ENCODE measurements at regions not wholly inside any gene's neighbourhood (a gene's known extent, or its start where the extent isn't known, plus 50 kb on each side); places are given as distances from the start of the nearest gene placed in this dataset.
"Not testable (repeated sequence)": the region's sequence is repeated elsewhere in the genome, so short reads cannot be mapped to it uniquely, and the experiment has no call there.

GRCh38 chr3:6750782-6751181 is 110.1 kb upstream of the GRM7 start:
- H3K9me3 ChIP-seq, result peaks cover 0 to 23% (median 4%) of the 10 kb centered on the region in 11 donors
- DNase-seq (no peak), ATAC-seq (no peak)
- peaks cover 0 to 4% (median 0%) of the 10 kb centered on the region in 7 donors for H3K27me3 ChIP-seq
- no peak for TF ChIP-seq CTCF (IDR thresholded peaks at IDR 0.05)
- no peak overlapping the region for H3K27ac ChIP-seq
- H3K4me3 ChIP-seq, result no peak overlapping the region
- H3K36me3 ChIP-seq, result no peaks in the 10 kb centered on the region
- no peaks in the 10 kb centered on the region for H3K4me1 ChIP-seq
- intact Hi-C loops (cut with DNase I), result no loop called here

GRCh38 chr3:6753536-6753935 is 107.4 kb upstream of the GRM7 start:
- intact Hi-C loops (cut with DNase I), result no loop called here
- no peak overlapping the region for H3K4me3 ChIP-seq
- no peaks in the 10 kb centered on the region for H3K36me3 ChIP-seq
- H3K9me3 ChIP-seq, result peaks cover 0 to 25% (median 4%) of the 10 kb centered on the region in 11 donors
- 70 to 85% methylated on average over 2 of the region's 2 CpGs for WGBS, 2 donors
- DNase-seq, result no peak
- H3K27ac ChIP-seq, result no peak overlapping the region
- peaks cover 0 to 4% (median 0%) of the 10 kb centered on the region in 7 donors for H3K27me3 ChIP-seq
- TF ChIP-seq CTCF (IDR thresholded peaks at IDR 0.05), result no peak
- H3K4me1 ChIP-seq, result no peaks in the 10 kb centered on the region
- no peak for ATAC-seq

GRCh38 chr3:6769532-6770396 is 91.2 kb upstream of the GRM7 start:
- H3K27ac ChIP-seq, H3K36me3 ChIP-seq, ATAC-seq, DNase-seq, H3K4me3 ChIP-seq, H3K27me3 ChIP-seq, H3K4me1 ChIP-seq: not testable (repeated sequence)
- H3K9me3 ChIP-seq, result peaks cover 0 to 12% (median 0%) of the 10 kb centered on the region in 11 donors
- intact Hi-C loops (cut with DNase I), result loop anchor here in 1 of 10 donors (10.0 kb wide), 1 partner anchor 555 kb away; no protein-coding TSS in a partner anchor
- 89 to 92% methylated on average over 28 of the region's 32 CpGs for WGBS, 2 donors

GRCh38 chr3:6770397-6770690 is 90.6 kb upstream of the GRM7 start:
- H3K27me3 ChIP-seq, result no peaks in the 10 kb centered on the region
- DNase-seq, result no peak
- no peak overlapping the region for H3K27ac ChIP-seq
- H3K36me3 ChIP-seq, result no peaks in the 10 kb centered on the region
- no peak for TF ChIP-seq CTCF (IDR thresholded peaks at IDR 0.05)
- intact Hi-C loops (cut with DNase I), result loop anchor here in 1 of 10 donors (10.0 kb wide), 1 partner anchor 556 kb away; no protein-coding TSS in a partner anchor
- H3K4me3 ChIP-seq, result no peak overlapping the region
- peaks cover 0 to 12% (median 0%) of the 10 kb centered on the region in 11 donors for H3K9me3 ChIP-seq
- no peak for ATAC-seq
- H3K4me1 ChIP-seq, result no peaks in the 10 kb centered on the region

- Histone ChIP-seq H3K36me3 (no peaks in the 10 kb centered on the region), H3K4me1 (no peaks in the 10 kb centered on the region), H3K27ac (no peak overlapping the region), H3K27me3 (peaks cover 0 to 4% (median 0%) of the 10 kb centered on the region in 7 donors), H3K4me3 (no peak overlapping the region), H3K9me3 (peaks cover 0 to 8% (median 0%) of the 10 kb centered on the region in 11 donors)
- intact Hi-C loops (cut with DNase I), result loop anchor here in 1 of 10 donors (10.0 kb wide), 1 partner anchor 556 kb away; no protein-coding TSS in a partner anchor
- no peak for DNase-seq
- no peak for TF ChIP-seq CTCF (IDR thresholded peaks at IDR 0.05)
- 64 to 82% methylated on average over 5 of the region's 5 CpGs for WGBS, 2 donors
- no peak for ATAC-seq
Observed at GRCh38 chr3:6771171-6771570, 89.7 kb upstream of the GRM7 start.

Data from heart right ventricle (tissue), 16 donors.